Panc1 (cell line): ENCODE measurements at regions not wholly inside any gene's neighbourhood (a gene's known extent, or its start where the extent isn't known, plus 50 kb on each side); places are given as distances from the start of the nearest gene placed in this dataset.

Experiments used
- ATAC-seq: fragments of 200-7000 bp; cut with Tn5 transposase; 2 replicates; pipeline ENCODE4 v1.9.1; 2020; ENCODE audit warnings: mild to moderate bottlenecking, moderate library complexity
- BruUV-seq: library from RNA; stranded (reverse); fragments of 400-500 nt; replicated peaks from 2 replicates; lab custom pipeline; 2021; lab: Mats Ljungman, UMichigan
- CTCF ChIA-PET: fragments of 300-600 bp; sonication (Branson Sonifier 250); formaldehyde crosslinking; loops from one replicate; lab custom pipeline; 2022; ENCODE audit warnings: antibody characterized with exemption; lab: Charles Lee
- POLR2A ChIA-PET: fragments of 300-600 bp; sonication (Branson Sonifier 250); formaldehyde crosslinking; loops from one replicate; lab custom pipeline; 2022; ENCODE audit warnings: antibody characterized with exemption; lab: Charles Lee
- DNase-seq: peaks from one replicate; pipeline ENCODE4 v3.0.0-alpha.2; 2010; ENCODE audit warnings: low read depth, low spot score
- H3K27ac ChIP-seq: 2 replicates; pipeline ENCODE4 v1.5.1; 2011; ENCODE audit warnings: mild to moderate bottlenecking, low read length, inconsistent platforms
- H3K27me3 ChIP-seq: fragments of 200-500 bp; sonication (Bioruptor generic); 2 replicates; pipeline ENCODE4 v1.6.0; 2014; ENCODE audit warnings: low read length, inconsistent platforms; ENCODE audit not compliant: control insufficient read depth, insufficient read depth
- H3K36me3 ChIP-seq: fragments of 200-500 bp; sonication (Bioruptor generic); 2 replicates; pipeline ENCODE4 v1.5.1; 2014; ENCODE audit warnings: inconsistent platforms, mild to moderate bottlenecking, low read length, moderate library complexity; ENCODE audit not compliant: control insufficient read depth, insufficient read depth
- H3K4me1 ChIP-seq: 2 replicates; pipeline ENCODE4 v1.5.1; 2011; ENCODE audit warnings: inconsistent platforms, mild to moderate bottlenecking, low read length, moderate library complexity; ENCODE audit not compliant: control insufficient read depth, insufficient read depth
- H3K4me3 ChIP-seq, 2 experiments: 2 replicates each; pipeline ENCODE4 v1.5.1; 2011 to 2012; ENCODE audit warnings: low read depth in 2 of 2, low read length in 2 of 2, mild to moderate bottlenecking in 2 of 2, inconsistent platforms in 1 of 2, moderate library complexity in 1 of 2
- H3K9me3 ChIP-seq: fragments of 200-500 bp; sonication (Bioruptor generic); 2 replicates; pipeline ENCODE4 v1.5.1; 2014; ENCODE audit warnings: low read depth, mild to moderate bottlenecking, inconsistent platforms, low read length, moderate library complexity; ENCODE audit not compliant: control insufficient read depth, insufficient read depth
- POLR2AphosphoS5 ChIP-seq: IDR thresholded peaks from 2 replicates; pipeline ENCODE4 v1.6.1; 2012; ENCODE audit warnings: mild to moderate bottlenecking, low read depth, low read length, moderate library complexity
- SIN3A ChIP-seq: IDR thresholded peaks from 2 replicates; pipeline ENCODE4 v1.6.1; 2012; ENCODE audit warnings: low read depth, mild to moderate bottlenecking, low read length, moderate library complexity, borderline replicate concordance; ENCODE audit not compliant: insufficient read depth
- TCF7L2 ChIP-seq: IDR thresholded peaks from 2 replicates; pipeline ENCODE4 v1.6.1; 2011; ENCODE audit warnings: mild to moderate bottlenecking, low read depth, low read length, inconsistent platforms
- in situ Hi-C: cut with HindIII; loops from 2 replicates; pipeline ENCODE4 v1.10.0; 2016; ENCODE audit warnings: low sequenced_read_pairs, low pct_unique_long_range_greater_than_20kb
- intact Hi-C: fragments of 100-400 bp; cut with micrococcal nuclease; formaldehyde crosslinking; loops from one replicate; pipeline ENCODE4 v1.10.0; 2022; ENCODE audit not compliant: unreplicated experiment
- TF ChIP-seq, protein P1 (sequence below), 2 experiments: IDR thresholded peaks; 2 replicates each; pipeline ENCODE4 v1.6.1; 2011 to 2012; ENCODE audit warnings: low read depth in 2 of 2, control low read depth in 1 of 2, low read length in 1 of 2, mild to moderate bottlenecking in 1 of 2, moderate library complexity in 1 of 2; ENCODE audit not compliant: insufficient read depth in 1 of 2
- TF ChIP-seq, protein P2 (sequence below): fragments of 450-650 bp; IDR thresholded peaks from 2 replicates; pipeline ENCODE4 v1.5.1; 2017; ENCODE audit warnings: mild to moderate bottlenecking

DNA sequence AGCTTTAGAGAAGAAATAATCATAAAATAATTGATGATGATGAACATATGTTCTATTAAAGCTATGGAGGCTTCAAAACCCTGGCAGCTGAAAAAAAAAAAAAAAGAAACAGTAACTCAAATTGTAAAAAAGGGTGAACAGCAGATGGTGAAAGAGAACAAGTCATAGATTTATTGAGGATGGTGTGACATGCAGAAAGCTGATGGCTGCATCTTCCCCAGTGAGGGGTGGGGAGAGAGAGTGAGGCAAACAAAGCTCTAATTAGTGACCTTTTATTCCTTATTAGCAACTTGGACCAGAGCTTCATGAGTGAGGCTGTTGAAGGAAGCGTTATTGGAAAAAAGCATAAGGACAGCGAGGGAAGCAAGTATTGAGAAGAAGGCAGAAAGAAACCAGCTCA is 191.7 kb downstream of the EDN1 start:
- peaks cover 8% of the 10 kb centered on the region; the same call in 1 of the 2 replicates for H3K4me1 ChIP-seq
- no peaks in the 10 kb centered on the region for H3K36me3 ChIP-seq
- H3K9me3 ChIP-seq: no peaks in the 10 kb centered on the region; the same call in 1 of the 2 replicates
- DNase-seq (no peak), ATAC-seq (no peak)
- BruUV-seq: no TSS peak
- H3K27ac ChIP-seq: peak overlapping the region; percentile 26; the same call in 1 of the 2 replicates
- POLR2A ChIA-PET: no interaction called here
- H3K27me3 ChIP-seq: no peaks in the 10 kb centered on the region
- intact Hi-C loops (no loop called here), in situ Hi-C loops (loop anchor here (10.0 kb wide), 1 partner anchor 157 kb away; no protein-coding TSS in a partner anchor)
- H3K4me3 ChIP-seq: no peak overlapping the region
- CTCF ChIA-PET: interaction anchor here (0.6 to 0.8 kb wide), 2 partner anchors 62 to 190 kb away, joined by 3 read pairs; no protein-coding TSS in a partner anchor
- TF ChIP-seq POLR2AphosphoS5 (no peak), TCF7L2 (no peak), SIN3A (no peak)
- TF ChIP-seq, protein P1, sequence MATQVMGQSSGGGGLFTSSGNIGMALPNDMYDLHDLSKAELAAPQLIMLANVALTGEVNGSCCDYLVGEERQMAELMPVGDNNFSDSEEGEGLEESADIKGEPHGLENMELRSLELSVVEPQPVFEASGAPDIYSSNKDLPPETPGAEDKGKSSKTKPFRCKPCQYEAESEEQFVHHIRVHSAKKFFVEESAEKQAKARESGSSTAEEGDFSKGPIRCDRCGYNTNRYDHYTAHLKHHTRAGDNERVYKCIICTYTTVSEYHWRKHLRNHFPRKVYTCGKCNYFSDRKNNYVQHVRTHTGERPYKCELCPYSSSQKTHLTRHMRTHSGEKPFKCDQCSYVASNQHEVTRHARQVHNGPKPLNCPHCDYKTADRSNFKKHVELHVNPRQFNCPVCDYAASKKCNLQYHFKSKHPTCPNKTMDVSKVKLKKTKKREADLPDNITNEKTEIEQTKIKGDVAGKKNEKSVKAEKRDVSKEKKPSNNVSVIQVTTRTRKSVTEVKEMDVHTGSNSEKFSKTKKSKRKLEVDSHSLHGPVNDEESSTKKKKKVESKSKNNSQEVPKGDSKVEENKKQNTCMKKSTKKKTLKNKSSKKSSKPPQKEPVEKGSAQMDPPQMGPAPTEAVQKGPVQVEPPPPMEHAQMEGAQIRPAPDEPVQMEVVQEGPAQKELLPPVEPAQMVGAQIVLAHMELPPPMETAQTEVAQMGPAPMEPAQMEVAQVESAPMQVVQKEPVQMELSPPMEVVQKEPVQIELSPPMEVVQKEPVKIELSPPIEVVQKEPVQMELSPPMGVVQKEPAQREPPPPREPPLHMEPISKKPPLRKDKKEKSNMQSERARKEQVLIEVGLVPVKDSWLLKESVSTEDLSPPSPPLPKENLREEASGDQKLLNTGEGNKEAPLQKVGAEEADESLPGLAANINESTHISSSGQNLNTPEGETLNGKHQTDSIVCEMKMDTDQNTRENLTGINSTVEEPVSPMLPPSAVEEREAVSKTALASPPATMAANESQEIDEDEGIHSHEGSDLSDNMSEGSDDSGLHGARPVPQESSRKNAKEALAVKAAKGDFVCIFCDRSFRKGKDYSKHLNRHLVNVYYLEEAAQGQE (IDR thresholded peaks at IDR 0.05; ENCODE audit: insufficient read depth in 1 of 2, low read depth in 2 of 2, low read length in 1 of 2): no peak
- TF ChIP-seq, protein P2, sequence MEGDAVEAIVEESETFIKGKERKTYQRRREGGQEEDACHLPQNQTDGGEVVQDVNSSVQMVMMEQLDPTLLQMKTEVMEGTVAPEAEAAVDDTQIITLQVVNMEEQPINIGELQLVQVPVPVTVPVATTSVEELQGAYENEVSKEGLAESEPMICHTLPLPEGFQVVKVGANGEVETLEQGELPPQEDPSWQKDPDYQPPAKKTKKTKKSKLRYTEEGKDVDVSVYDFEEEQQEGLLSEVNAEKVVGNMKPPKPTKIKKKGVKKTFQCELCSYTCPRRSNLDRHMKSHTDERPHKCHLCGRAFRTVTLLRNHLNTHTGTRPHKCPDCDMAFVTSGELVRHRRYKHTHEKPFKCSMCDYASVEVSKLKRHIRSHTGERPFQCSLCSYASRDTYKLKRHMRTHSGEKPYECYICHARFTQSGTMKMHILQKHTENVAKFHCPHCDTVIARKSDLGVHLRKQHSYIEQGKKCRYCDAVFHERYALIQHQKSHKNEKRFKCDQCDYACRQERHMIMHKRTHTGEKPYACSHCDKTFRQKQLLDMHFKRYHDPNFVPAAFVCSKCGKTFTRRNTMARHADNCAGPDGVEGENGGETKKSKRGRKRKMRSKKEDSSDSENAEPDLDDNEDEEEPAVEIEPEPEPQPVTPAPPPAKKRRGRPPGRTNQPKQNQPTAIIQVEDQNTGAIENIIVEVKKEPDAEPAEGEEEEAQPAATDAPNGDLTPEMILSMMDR: no peak

DNA sequence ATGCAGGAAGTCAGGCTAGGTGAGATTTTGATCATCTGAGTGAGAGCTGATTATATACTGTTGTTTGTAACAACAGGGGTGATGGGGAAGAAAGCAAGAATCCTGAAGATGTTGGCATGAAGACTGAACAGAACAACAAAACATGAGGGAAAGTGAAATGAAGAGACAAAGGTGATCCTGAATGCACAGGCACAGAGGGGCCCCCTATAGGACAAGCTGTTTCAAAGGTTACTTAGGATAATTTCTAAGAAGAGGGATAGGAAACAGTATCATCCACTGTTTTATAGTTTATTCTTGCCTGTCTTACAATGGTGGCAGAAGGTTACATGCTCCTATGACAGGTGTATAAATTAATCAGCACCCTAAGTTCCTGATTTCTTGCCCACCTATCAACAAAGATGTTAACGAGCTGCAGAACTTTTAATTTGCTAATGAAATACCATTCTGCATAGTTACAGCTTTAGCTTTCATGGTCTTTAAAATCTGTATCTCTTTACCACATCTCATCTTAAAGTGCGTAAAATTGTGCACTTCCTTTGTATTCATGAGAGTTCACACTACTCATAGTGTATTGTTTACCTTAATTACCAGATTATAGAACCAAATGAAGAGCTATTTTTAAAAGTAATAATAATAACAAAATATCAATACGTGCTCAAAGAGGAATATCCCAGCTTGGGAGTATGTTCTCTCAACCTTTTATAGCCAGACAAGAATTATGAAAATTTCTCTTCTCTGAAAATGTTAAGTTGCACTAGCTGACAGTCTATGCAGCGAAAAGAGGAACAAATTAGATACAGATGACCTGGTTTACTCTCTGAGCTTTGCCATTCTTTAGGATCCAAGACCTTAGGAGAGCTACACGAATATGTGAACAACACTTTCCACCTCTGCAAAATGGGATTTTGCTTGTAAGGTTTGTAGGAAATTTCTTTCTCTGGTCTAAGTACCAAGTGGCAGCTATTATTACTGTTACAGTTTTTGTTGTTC is 192.5 kb downstream of the EDN1 start:
- no peaks in the 10 kb centered on the region for H3K36me3 ChIP-seq
- no TSS peak for BruUV-seq
- no peaks in the 10 kb centered on the region for H3K27me3 ChIP-seq
- no peak for ATAC-seq
- ChIA-PET POLR2A (interaction anchor here (0.6 kb wide), 1 partner anchor 30 kb away, joined by 3 read pairs; no protein-coding TSS in a partner anchor), CTCF (interaction anchor here (0.6 to 0.8 kb wide), 4 partner anchors 35 to 1260 kb away, joined by 3 read pairs; no protein-coding TSS in a partner anchor)
- TF ChIP-seq, protein P2: peak; percentile 55
- TF ChIP-seq SIN3A: no peak
- TF ChIP-seq, protein P1 (IDR thresholded peaks at IDR 0.05; ENCODE audit: insufficient read depth in 1 of 2, low read depth in 2 of 2, low read length in 1 of 2): no peak
- peaks cover 8% of the 10 kb centered on the region; the same call in 1 of the 2 replicates for H3K4me1 ChIP-seq
- no peaks in the 10 kb centered on the region; the same call in 1 of the 2 replicates for H3K9me3 ChIP-seq
- in situ Hi-C loops (loop anchor here (10.0 kb wide), 1 partner anchor 158 kb away; no protein-coding TSS in a partner anchor), intact Hi-C loops (no loop called here)
- H3K4me3 ChIP-seq: no peak overlapping the region
- H3K27ac ChIP-seq: peak overlapping the region; percentile 72; the same call in 1 of the 2 replicates
- no peak for DNase-seq
